Right cardiac atrium (tissue), 5 donors: ENCODE measurements at regions not wholly inside any gene's neighbourhood (a gene's known extent, or its start where the extent isn't known, plus 50 kb on each side); places are given as distances from the start of the nearest gene placed in this dataset.
A peak's percentile ranks its signal among the peaks of the same experiment; 100 is the strongest.

Experiments used
- ATAC-seq, 2 donors: fragments of 200-7000 bp; cut with Tn5 transposase; one replicate each; pipeline versions ENCODE4 v1.8.0 to v1.9.1; 2020; ENCODE audit warnings: moderate library complexity in 2 of 2, mild to moderate bottlenecking in 1 of 2
- DNase-seq, 3 donors: peaks; one replicate each; pipeline ENCODE4 v3.0.0-alpha.2; 2020
- H3K27ac ChIP-seq: one replicate; pipeline ENCODE4 v1.5.1; 2013; ENCODE audit warnings: mild to moderate bottlenecking, low read length, control low read depth, moderate library complexity
- H3K27me3 ChIP-seq: one replicate; pipeline ENCODE4 v1.6.1; 2013; ENCODE audit not compliant: control insufficient read depth, insufficient read depth
- H3K4me1 ChIP-seq: one replicate; pipeline ENCODE4 v1.6.1; 2013; ENCODE audit warnings: low read length; ENCODE audit not compliant: control insufficient read depth, insufficient read depth
- H3K4me3 ChIP-seq: one replicate; pipeline ENCODE4 v1.5.1; 2013; ENCODE audit warnings: low read length, control low read depth
- H3K9me3 ChIP-seq: one replicate; pipeline ENCODE4 v1.6.1; 2013; ENCODE audit warnings: low read length; ENCODE audit not compliant: control insufficient read depth
- WGBS: extraction: QIAGEN DNeasy Blood & Tissue Kit; methylation state at CpG from one replicate; pipeline ENCODE4 v1.1.7; 2013; 5-methylcytosine and 5-hydroxymethylcytosine counted together
- intact Hi-C, 4 donors: fragments of 100-400 bp; cut with DNase I; formaldehyde crosslinking; loops; one replicate each; pipeline versions ENCODE4 v1.11.0 to v1.14.0; 2022 to 2023
- donor health status: healthy with polysubstance abuse.
- donor health status: DM: no; HTN: yes; CAD: no.
- donor health status: DM: no; HTN: no; CAD: no.
- donor health status: DM: no; HTN: yes; CAD: no; lungs with severe emphysema.
- donor health status: DM: yes; HTN: yes; CAD: no.

DNA sequence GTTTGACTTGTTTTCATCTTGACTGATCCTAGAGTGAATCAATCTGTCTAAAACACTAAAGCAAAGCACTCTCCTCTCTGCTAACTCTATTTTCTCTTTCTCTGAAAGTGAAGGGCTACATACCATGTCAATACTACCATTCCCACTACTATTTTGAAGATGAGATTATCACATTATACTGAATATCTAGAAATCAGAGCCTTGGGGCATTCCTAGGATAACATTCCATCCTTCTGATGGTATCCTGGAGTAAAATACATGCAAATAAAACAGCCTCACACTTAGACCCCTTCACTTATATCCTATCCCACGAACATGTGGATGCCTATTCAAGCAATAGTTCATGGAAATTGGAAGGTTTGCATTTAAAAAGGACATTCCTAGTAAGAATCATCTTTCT lies 309.3 kb upstream of the ACTBL2 start:
- 87% methylated on average over 1 of the region's 1 CpG for WGBS
- ATAC-seq (no peak), DNase-seq (no peak)
- H3K27me3 ChIP-seq, result no peaks in the 10 kb centered on the region
- H3K4me3 ChIP-seq, result no peak overlapping the region
- no peak overlapping the region for H3K27ac ChIP-seq
- intact Hi-C loops, result no loop called here
- H3K4me1 ChIP-seq, result peaks cover 1% of the 10 kb centered on the region
- no peaks in the 10 kb centered on the region for H3K9me3 ChIP-seq

DNA sequence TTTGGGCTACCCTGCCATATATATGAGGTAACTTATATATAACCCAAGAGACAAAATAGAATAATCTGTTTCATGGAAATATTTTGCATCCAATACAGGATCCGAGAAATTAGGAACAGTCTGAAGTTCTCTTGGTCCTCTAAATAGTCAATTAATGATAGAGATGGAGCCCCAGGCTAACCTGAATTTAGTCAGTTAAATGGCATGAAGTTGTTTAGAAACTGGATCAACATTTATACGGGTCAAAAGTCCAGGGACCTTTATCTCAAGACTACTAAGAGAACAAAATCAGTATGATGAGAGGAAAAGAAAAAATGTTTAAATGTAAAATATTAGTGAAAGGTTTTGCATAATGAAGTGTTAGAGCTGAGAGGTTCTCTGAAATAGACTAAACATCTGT lies 303.3 kb upstream of the ACTBL2 start:
- Histone ChIP-seq H3K9me3 (no peaks in the 10 kb centered on the region), H3K4me1 (no peaks in the 10 kb centered on the region), H3K4me3 (no peak overlapping the region), H3K27ac (no peak overlapping the region), H3K27me3 (no peaks in the 10 kb centered on the region)
- ATAC-seq (no peak), DNase-seq (no peak)
- intact Hi-C loops, result loop anchor here in 3 of 4 donors (10.0 kb wide), 3 partner anchors 89 to 491 kb away; no protein-coding TSS in a partner anchor
- WGBS, result 89% methylated on average over 2 of the region's 2 CpGs

DNA sequence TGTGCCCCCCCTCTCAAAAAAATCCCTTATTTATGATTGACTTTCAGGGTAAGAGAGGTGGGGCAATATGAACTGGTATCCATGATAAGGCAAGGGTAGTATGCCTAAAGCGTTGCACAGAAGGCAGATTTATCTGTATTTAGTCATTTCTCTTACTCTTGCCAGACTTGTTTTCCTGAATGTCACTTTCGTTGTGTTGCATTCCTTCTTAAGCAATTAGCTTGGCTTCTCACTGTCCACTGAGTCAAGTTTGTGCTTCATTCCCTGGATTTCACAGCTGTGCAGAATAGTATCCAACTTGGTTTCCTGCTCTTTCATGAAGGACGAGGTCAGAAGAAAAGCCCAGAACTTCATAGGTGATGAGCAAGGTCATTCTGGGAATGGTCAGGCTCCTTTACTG lies 301.5 kb upstream of the ACTBL2 start:
- Histone ChIP-seq H3K4me3 (peak overlapping the region; percentile 39), H3K4me1 (no peaks in the 10 kb centered on the region), H3K27me3 (no peaks in the 10 kb centered on the region), H3K9me3 (no peaks in the 10 kb centered on the region), H3K27ac (no peak overlapping the region)
- 44% methylated on average over 3 of the region's 3 CpGs for WGBS
- ATAC-seq (peak in 1 of 2 donors; percentile 19), DNase-seq (no peak)
- intact Hi-C loops, result loop anchor here (5.0 to 10.0 kb wide), 4 partner anchors 91 to 678 kb away; partner anchors contain the start of gene PLK2 (in 1 of the 4)

DNA sequence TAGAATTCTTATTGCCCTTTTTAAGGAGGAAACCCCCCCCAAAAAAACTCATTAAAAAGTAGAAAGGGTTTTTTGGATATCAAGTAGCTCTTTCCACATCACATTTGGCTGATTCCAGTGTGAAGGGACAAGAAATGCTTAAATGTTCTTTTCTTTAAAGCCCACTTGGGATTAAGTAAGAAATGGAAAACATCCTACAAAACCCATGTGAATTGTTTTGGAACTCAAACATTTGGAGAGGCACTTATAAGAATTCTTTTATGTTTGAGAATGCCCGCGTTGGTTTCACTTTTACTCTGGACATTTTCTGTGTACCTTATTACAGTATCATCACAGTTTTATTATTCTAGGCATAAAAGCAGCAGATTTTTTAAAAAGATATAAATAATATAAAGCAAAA lies 301.1 kb upstream of the ACTBL2 start:
- ATAC-seq (no peak), DNase-seq (no peak)
- Histone ChIP-seq H3K4me1 (no peaks in the 10 kb centered on the region), H3K9me3 (no peaks in the 10 kb centered on the region), H3K27ac (no peak overlapping the region), H3K27me3 (no peaks in the 10 kb centered on the region), H3K4me3 (peak overlapping the region; percentile 39)
- intact Hi-C loops, result loop anchor here (5.0 to 10.0 kb wide), 4 partner anchors 91 to 679 kb away; partner anchors contain the start of gene PLK2 (in 1 of the 4)
- 36% methylated on average over 2 of the region's 2 CpGs for WGBS

DNA sequence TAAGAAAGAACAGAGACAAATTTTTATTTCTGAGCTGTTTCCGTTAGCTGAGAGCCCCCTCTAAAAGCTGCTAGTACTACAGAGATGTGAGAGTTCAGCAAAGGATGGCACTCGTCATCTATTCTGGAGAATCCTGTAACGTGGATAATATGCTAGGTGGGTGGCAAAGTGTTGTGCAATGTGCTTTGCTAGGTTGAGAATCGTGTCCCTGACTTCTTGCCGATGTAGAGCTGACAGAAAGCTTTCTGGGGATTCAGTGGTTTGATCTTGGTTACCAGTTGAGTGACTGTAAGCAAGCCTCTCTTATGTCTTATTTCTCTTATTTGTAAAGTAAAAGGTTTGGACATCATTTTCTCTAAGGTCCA lies 298.3 kb upstream of the ACTBL2 start:
- 96% methylated on average over 5 of the region's 5 CpGs for WGBS

DNA sequence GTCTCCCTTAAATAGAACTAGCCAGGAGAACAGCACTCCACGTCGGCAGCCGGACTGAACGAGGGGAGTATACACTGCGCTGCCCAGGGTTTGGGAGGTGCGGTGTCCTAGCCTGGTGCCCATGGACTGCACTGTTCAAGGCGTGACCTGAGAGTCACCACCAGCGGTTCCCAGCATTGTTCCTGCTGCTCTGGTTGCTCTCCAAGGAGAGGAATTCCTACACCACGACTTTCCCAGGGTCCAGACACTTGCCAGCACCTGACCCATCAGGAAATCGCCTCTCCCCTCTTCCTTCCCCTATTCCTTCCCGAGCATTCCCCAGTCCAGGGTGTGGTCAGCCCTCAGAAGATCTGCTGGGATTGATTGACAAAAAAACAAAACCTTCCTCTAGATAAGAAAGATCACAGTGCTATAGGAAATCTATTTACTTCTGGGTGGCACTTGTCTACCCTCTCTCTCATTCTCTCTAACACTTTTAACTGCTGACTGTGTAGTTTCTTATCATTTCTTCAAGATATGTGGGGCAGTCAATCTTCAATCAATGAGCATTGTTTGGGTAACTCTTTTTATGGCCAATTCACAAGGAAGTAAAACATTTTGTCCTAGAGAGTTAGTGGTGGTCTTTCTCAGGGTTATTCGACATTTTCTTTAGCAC lies 297.8 kb upstream of the ACTBL2 start:
- ATAC-seq, result peak; percentile 75 to 89
- no peaks in the 10 kb centered on the region for H3K4me1 ChIP-seq
- WGBS, result 42% methylated on average over 12 of the region's 12 CpGs
- H3K9me3 ChIP-seq, result no peaks in the 10 kb centered on the region
- DNase-seq, result peak; percentile 22 to 63 (median 51)
- no peak overlapping the region for H3K27ac ChIP-seq
- H3K4me3 ChIP-seq, result no peak overlapping the region
- no peaks in the 10 kb centered on the region for H3K27me3 ChIP-seq
- intact Hi-C loops, result loop anchor here (2.0 to 10.0 kb wide), 5 partner anchors 94 to 682 kb away; partner anchors contain the start of gene PLK2 (in 3 of the 4)

More for the DNA sequence above, 298.3 kb upstream of the ACTBL2 start:
- no peak overlapping the region for H3K27ac ChIP-seq
- H3K27me3 ChIP-seq, result no peaks in the 10 kb centered on the region
- no peak for ATAC-seq
- H3K4me3 ChIP-seq, result no peak overlapping the region
- no peaks in the 10 kb centered on the region for H3K9me3 ChIP-seq
- intact Hi-C loops, result loop anchor here (2.0 to 10.0 kb wide), 5 partner anchors 94 to 681 kb away; partner anchors contain the start of gene PLK2 (in 3 of the 4)
- no peaks in the 10 kb centered on the region for H3K4me1 ChIP-seq
- DNase-seq, result no peak

DNA sequence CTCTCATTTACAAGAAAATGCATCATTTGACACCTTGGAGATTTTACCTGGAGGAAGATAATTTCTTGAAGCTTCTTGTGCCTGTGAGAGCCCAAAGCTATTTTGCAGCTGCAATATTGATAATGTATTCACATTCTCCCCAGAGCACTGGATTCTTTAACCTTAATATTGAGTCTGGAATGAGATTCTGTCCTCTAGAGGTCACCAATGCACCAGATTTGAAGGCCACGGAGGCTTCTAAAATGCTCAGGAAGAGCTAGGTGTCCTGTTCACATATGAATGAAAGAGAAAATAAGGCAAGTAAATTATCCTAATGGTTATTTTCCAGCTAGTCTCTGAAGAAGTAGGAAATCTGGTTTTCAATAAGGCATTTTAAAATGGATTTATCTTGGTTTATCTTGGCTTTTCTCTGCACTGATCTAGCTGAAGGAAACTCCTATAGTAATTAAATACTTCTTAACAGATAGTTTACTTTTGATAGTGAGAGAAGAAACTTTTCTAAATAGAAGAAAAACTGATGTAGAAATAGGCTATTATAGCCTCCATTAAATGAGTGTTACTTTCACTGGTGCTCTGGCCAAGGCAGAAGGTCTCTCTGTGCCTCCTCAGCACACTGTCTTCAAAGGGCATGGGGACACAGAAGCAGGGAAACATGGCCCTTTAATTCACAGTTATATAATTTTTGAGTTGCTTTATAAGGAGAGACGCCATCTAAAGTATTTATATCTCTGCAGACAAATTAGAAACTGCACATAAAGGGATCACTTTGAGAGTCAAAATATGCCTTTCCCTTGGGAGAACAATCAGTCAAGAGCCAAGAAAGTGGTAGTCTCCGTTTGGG lies 297.0 kb upstream of the ACTBL2 start:
- H3K27me3 ChIP-seq, result no peaks in the 10 kb centered on the region
- no peak overlapping the region for H3K27ac ChIP-seq
- intact Hi-C loops, result loop anchor here (2.0 to 10.0 kb wide), 7 partner anchors 95 to 683 kb away; partner anchors contain the start of gene PLK2 (in 4 of the 4)
- DNase-seq, result no peak
- no peaks in the 10 kb centered on the region for H3K4me1 ChIP-seq
- ATAC-seq, result peak; percentile 84 to 87
- H3K9me3 ChIP-seq, result no peaks in the 10 kb centered on the region
- WGBS, result 9% methylated on average over 3 of the region's 3 CpGs
- no peak overlapping the region for H3K4me3 ChIP-seq

DNA sequence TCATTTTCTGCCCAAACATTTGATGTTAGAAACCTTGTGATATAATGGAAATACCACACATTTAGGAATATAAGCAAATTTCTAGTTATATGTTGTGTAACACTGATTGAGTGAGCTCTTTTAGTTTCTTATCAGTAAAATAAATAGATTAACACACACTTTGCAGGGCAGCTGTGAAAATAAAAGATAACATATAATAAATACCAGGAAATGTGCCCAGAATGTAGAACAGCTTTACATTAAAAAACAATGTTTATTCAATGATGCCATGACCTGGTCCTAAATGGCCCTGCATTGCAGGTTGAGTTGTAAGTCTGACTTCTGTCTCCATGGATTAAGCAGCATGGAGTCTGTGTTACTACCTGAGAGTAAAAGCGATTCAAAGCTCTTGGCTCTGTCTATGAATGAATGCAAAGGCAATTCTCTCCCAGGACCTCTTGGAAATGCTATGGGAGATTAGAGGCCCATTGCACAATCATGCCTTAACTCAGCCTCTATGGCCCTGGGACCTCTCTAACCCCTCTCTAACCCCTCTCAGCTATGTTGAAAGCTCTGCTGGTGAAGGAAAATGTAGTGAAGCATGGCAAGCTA lies 296.0 kb upstream of the ACTBL2 start:
- Histone ChIP-seq H3K9me3 (no peaks in the 10 kb centered on the region), H3K27ac (no peak overlapping the region), H3K4me1 (no peaks in the 10 kb centered on the region), H3K4me3 (no peak overlapping the region), H3K27me3 (no peaks in the 10 kb centered on the region)
- ATAC-seq, result no peak
- DNase-seq, result no peak
- 73% methylated on average over 1 of the region's 1 CpG for WGBS
- intact Hi-C loops, result loop anchor here (5.0 to 10.0 kb wide), 3 partner anchors 274 to 684 kb away; partner anchors contain the start of gene PLK2 (in 1 of the 4)

DNA sequence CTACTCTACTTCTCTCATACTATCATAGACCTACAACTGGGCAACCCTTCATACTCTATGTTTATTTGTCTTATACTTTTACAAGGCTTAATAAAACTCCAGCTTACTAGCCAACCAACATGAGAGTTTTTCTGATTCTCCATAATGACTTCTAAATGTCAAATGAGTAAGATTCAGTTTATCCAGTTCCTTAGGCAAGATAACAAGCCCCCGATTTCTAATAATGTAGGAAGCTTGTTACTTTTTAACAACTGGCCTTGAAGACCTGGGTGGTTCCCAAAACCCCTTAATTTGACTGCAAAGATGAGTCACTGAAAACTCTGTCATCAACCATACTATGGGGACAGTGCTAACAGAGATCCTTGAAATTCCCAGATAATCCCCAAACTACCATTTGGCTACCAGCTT lies 294.6 kb upstream of the ACTBL2 start:
- Histone ChIP-seq H3K9me3 (no peaks in the 10 kb centered on the region), H3K4me3 (no peak overlapping the region), H3K4me1 (no peaks in the 10 kb centered on the region), H3K27me3 (no peaks in the 10 kb centered on the region), H3K27ac (no peak overlapping the region)
- 76% methylated on average over 1 of the region's 1 CpG for WGBS
- intact Hi-C loops, result loop anchor here (5.0 to 10.0 kb wide), 3 partner anchors 272 to 685 kb away; partner anchors contain the start of gene PLK2 (in 1 of the 4)
- DNase-seq (no peak), ATAC-seq (no peak)

DNA sequence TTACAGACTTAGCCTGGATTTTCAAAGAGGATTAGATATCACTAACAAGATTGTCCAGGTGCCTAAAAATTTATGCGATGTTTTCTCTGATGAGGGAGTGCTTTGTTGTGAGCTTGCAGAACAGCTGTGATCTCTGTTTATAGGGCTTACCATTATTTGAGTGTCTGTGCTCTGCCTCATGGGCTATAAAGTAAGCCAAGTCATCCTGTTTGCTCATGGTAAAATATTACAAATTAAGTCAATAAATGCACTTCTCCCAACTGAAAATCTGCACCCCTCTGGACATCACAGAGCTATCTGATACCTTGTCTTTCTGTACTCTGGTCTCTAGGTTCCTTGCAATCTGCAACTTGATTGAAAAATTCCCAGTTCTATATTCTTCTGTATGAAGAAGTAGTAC lies 293.4 kb upstream of the ACTBL2 start:
- 65% methylated on average over 1 of the region's 1 CpG for WGBS
- no peaks in the 10 kb centered on the region for H3K4me1 ChIP-seq
- H3K27ac ChIP-seq, result no peak overlapping the region
- H3K9me3 ChIP-seq, result no peaks in the 10 kb centered on the region
- no peaks in the 10 kb centered on the region for H3K27me3 ChIP-seq
- no peak for ATAC-seq
- H3K4me3 ChIP-seq, result no peak overlapping the region
- intact Hi-C loops, result loop anchor here (5.0 to 10.0 kb wide), 3 partner anchors 271 to 686 kb away; partner anchors contain the start of gene PLK2 (in 1 of the 4)
- DNase-seq, result no peak
